SIG-M5 treated with dmso at 0.1 percent for 504 hours (cell line): ENCODE measurements at regions not wholly inside any gene's neighbourhood (a gene's known extent, or its start where the extent isn't known, plus 50 kb on each side); places are given as distances from the start of the nearest gene placed in this dataset.
"Not testable (repeated sequence)": the region's sequence is repeated elsewhere in the genome, so short reads cannot be mapped to it uniquely, and the experiment has no call there.

ENCODE experiments used
- DNase-seq: peaks from one replicate; lab custom pipeline; 2025; ENCODE audit not compliant: unreplicated experiment; lab: John Stamatoyannopoulos, UW

GRCh38 chr6:8645212-8645611, 209.9 kb upstream of the SLC35B3 start:
- no peak for DNase-seq

GRCh38 chr6:8644306-8644705, 209.0 kb upstream of the SLC35B3 start:
- DNase-seq = no peak

GRCh38 chr6:8642854-8643253, 207.5 kb upstream of the SLC35B3 start:
- DNase-seq = no peak

GRCh38 chr6:8642131-8642530, 206.8 kb upstream of the SLC35B3 start:
- no peak for DNase-seq

GRCh38 chr6:8639928-8640649, 204.7 kb upstream of the SLC35B3 start:
- DNase-seq = no peak

GRCh38 chr6:8637896-8638597, 202.7 kb upstream of the SLC35B3 start:
- DNase-seq = no peak

GRCh38 chr6:8633762-8634161, 198.4 kb upstream of the SLC35B3 start:
- no peak for DNase-seq

GRCh38 chr6:8628736-8629135, 193.4 kb upstream of the SLC35B3 start:
- no peak for DNase-seq

GRCh38 chr6:8628063-8628462, 192.7 kb upstream of the SLC35B3 start:
- no peak for DNase-seq

GRCh38 chr6:8627085-8627861, 191.9 kb upstream of the SLC35B3 start:
- DNase-seq = peak; percentile 38

GRCh38 chr6:8624665-8625064, 189.3 kb upstream of the SLC35B3 start:
- DNase-seq = no peak

GRCh38 chr6:8623441-8623840, 188.1 kb upstream of the SLC35B3 start:
- no peak for DNase-seq

- DNase-seq = no peak
Measured at GRCh38 chr6:8619853-8620252, 184.5 kb upstream of the SLC35B3 start.

GRCh38 chr6:8619408-8619807, 184.1 kb upstream of the SLC35B3 start:
- DNase-seq = not testable (repeated sequence)

- DNase-seq = no peak
Measured at GRCh38 chr6:8608737-8609136, 173.4 kb upstream of the SLC35B3 start.

- peak; percentile 8 for DNase-seq
Measured at GRCh38 chr6:8589941-8590729, 154.8 kb upstream of the SLC35B3 start.

- DNase-seq = no peak
Measured at GRCh38 chr6:8588176-8588575, 152.8 kb upstream of the SLC35B3 start.

- no peak for DNase-seq
Measured at GRCh38 chr6:8583291-8583690, 147.9 kb upstream of the SLC35B3 start.

GRCh38 chr6:8579372-8579771, 144.0 kb upstream of the SLC35B3 start:
- DNase-seq = no peak

GRCh38 chr6:8578006-8578405, 142.7 kb upstream of the SLC35B3 start:
- no peak for DNase-seq
